T47D (cell line): ENCODE measurements at regions not wholly inside any gene's neighbourhood (a gene's known extent, or its start where the extent isn't known, plus 50 kb on each side); places are given as distances from the start of the nearest gene placed in this dataset.

Experiments
- DNase-seq, 2 experiments: peaks; one replicate each; pipeline versions ENCODE4 v3.0.0 to v3.0.0-alpha.2; 2011 to 2012; ENCODE audit warnings: low read depth in 1 of 2, low spot score in 1 of 2
- JUND ChIP-seq: IDR thresholded peaks from 2 replicates; pipeline ENCODE4 v1.6.1; 2012; ENCODE audit warnings: low read depth
- in situ Hi-C: cut with HindIII; loops from 2 replicates; pipeline ENCODE4 v1.10.0; 2016; ENCODE audit warnings: low sequenced_read_pairs, low pct_unique_long_range_greater_than_20kb

DNA sequence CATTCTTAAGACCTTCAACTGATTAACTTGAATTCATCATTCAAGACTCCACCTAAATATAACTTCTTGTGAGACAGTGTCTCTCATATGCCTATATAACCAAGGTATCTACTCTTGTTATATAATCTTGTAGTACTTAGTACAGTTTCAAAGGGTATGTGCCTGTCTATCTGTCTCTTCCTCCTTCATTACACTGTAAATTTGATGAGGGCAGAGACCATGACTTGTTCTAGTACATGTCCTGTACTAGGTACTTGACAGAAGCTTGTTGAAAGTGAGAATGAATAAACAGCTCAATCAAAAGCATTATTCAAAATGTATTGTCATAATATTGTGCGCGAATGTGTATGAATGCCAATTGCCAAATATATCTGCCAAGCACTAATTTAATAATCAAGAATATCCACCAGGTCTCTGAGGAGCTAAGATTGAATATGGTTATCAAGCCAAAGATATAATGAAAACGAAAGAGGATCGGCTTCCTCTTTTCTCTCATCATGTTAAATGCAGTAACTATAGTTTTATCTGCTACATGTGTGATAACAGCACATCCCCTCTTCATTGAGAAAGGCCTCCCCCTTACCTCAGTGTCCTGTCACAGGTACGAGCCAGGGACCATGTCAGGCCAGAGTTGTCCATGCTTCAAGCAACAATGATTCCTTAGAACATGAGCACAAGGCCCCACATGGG lies 117.3 kb downstream of the UCHL5 start:
- in situ Hi-C loops = no loop called here
- DNase-seq = no peak

GRCh38 chr1:192943108-192943507 lies 116.1 kb downstream of the UCHL5 start:
- TF ChIP-seq JUND = no peak
- in situ Hi-C loops = no loop called here
- DNase-seq = no peak

More for the DNA sequence above, 117.3 kb downstream of the UCHL5 start:
- no peak for TF ChIP-seq JUND

DNA sequence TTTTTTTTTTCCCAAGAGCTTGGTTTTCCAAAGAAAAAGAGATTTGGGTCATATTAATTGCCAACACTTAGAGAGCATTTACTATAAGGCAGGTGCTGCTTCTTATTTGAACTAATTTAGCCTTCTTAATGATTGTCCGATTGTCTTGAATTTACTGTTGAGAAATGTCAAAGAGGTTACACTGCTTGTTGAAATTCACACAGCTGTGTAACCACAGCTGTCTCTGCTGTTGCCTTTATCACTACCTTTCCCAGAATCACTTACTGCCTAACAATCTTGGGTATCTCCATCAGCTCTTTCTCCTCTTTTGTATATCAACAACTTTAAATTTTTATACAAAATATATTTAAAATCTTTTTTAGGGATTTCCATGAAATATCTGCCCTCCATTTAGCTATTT lies 115.6 kb downstream of the UCHL5 start:
- no peak for TF ChIP-seq JUND
- in situ Hi-C loops = no loop called here
- DNase-seq = no peak

DNA sequence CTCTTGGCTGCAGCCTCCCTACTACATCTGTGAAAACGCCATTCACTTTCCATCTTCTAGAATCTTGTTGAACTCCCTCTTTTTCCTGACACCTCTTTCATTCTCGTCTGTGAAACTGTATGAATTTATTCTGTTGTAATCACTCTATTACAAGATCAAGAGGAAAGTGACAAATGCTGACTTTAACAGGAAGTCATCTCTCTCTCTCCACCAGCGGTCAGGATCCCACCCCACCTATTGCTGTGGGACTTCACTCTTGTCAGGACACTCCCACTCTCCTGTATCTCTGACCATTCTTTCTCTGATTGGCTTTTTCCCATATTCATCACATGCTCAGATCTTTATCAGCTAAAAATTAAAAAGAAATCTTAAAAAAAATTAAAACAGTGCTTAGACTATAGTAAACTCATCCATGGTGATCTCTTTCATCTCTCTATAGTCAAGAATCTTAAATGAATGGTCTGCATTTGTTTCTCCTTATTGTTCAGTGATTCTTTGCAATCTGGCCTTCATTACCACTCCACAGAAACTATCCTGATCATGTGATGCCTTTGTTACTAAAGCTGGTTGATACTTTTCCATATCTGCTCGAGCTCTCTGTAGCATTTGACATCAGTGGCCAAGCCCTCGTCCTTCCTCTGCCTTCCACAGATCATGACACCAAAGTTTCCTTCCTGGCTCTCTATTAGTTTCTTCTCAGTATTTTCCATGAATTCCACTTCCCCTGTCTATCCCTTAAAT lies 113.6 kb downstream of the UCHL5 start:
- no peak for DNase-seq
- in situ Hi-C loops = no loop called here
- TF ChIP-seq JUND = no peak

GRCh38 chr1:192949783-192950182 lies 109.4 kb downstream of the UCHL5 start:
- no peak for TF ChIP-seq JUND
- no peak for DNase-seq
- in situ Hi-C loops = no loop called here

- no peak for DNase-seq
- TF ChIP-seq JUND = no peak
- in situ Hi-C loops = no loop called here
Measured at GRCh38 chr1:192950926-192951325, 108.2 kb downstream of the UCHL5 start.

- in situ Hi-C loops = no loop called here
- DNase-seq = no peak
- TF ChIP-seq JUND = no peak
Measured at GRCh38 chr1:192951691-192952460, 107.3 kb downstream of the UCHL5 start.

DNA sequence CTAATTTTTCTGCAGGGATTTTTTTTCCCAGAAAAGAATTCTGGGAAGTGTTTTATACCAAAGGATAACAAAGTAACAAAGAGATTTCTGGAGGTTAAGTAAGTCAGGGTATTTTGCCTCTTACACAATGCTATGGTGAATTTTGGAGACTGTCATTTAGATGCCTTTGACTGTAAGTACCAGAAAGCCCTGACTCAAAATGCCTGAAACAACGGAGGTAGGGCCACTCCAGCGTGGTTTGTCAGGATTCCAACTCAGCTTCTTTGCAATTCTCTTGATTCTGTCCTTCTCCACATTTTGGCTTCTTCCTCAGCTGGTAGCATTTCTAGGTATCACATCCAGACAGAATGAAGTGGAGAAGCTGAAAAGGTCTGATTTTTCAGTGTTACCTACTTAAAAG lies 106.5 kb downstream of the UCHL5 start:
- DNase-seq = no peak
- no peak for TF ChIP-seq JUND
- in situ Hi-C loops = no loop called here

- peak in 1 of 2 experiments; percentile 18 for DNase-seq
- in situ Hi-C loops = no loop called here
- no peak for TF ChIP-seq JUND
Measured at GRCh38 chr1:192954705-192955265, 104.4 kb downstream of the UCHL5 start.

DNA sequence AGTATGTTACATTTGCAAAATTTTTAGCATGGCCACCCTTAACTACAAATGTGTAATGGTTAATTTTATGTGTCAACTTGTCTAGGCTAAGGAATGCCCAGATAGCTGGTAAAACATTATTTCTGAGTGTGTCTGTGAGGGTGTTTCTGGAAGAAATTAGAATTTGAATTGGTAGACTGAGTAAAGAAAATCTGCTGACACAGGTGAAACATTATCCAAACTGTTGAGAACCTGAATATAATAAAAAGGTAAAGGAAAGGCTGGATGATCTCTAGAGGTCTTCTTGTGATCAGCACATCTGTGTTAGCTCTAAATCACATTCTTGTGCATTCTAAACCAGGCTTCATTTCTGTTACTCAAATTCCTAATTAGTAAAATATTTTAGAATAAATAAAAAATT lies 100.8 kb downstream of the UCHL5 start:
- in situ Hi-C loops = no loop called here
- no peak for DNase-seq
- no peak for TF ChIP-seq JUND

DNA sequence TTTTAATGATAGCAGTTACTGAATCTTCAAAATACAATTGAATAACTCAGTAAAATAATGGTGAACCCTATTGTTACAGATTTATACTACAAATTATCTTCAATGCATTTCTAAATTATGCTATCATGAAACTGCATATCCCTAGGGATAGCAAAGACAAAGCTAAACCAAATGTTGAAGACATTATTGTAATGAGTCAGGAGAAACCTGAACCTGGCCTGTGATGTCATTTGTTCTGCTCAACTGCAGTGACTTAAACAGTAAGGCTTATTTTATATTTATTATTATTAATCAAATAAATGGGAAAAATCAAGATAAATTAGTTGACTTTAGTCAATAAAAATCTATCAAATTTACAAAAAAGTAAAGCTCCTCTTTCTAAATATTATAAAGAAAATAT lies 100.3 kb downstream of the UCHL5 start:
- no peak for TF ChIP-seq JUND
- no peak for DNase-seq
- in situ Hi-C loops = no loop called here

GRCh38 chr1:192959657-192960186 lies 99.4 kb downstream of the UCHL5 start:
- TF ChIP-seq JUND = no peak
- in situ Hi-C loops = no loop called here
- no peak for DNase-seq
